HK-2 (cell line): ENCODE measurements at regions not wholly inside any gene's neighbourhood (a gene's known extent, or its start where the extent isn't known, plus 50 kb on each side); places are given as distances from the start of the nearest gene placed in this dataset.

Source experiments
- DNase-seq: peaks from one replicate; pipeline ENCODE4 v3.0.0-alpha.2; 2018; ENCODE audit not compliant: unreplicated experiment

DNA sequence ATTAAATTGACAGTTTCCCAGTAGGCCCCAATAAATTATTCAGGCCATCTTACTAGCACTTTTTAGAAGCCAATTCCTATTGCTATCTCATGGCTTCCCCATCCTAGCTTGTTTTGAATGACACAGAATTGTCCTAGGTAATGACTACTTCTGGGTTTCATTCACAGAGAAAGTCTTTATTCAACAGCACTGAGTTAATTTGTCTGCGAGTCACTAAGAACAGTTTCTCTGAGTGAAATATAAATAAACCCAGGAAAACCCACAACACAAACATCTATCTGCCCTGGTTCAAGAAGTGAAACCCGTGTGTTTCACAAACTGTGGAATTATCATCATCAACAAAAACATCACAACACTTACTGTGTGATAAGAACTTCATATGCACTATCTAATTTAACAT lies 1366.8 kb downstream of the EPHA7 start:
- no peak for DNase-seq

DNA sequence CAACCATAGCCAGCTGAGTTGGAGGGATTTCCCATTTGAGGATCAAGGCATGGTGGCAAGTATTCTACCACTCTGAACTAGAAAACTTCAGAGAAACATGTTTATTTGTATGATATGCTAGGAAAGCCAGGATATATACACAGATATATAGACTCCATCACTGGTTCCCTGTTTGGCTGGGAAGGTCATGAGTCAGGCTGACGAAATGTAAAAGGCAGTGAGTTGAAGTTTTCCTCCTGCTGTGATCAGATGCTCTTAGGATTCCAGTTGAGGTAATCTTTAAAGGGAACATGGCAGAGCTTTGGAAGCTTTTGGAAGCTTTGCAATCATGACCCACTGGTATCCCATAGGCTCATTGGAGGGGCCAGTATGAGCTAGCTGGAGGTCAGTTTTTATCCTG lies 1369.1 kb downstream of the EPHA7 start:
- no peak for DNase-seq

DNA sequence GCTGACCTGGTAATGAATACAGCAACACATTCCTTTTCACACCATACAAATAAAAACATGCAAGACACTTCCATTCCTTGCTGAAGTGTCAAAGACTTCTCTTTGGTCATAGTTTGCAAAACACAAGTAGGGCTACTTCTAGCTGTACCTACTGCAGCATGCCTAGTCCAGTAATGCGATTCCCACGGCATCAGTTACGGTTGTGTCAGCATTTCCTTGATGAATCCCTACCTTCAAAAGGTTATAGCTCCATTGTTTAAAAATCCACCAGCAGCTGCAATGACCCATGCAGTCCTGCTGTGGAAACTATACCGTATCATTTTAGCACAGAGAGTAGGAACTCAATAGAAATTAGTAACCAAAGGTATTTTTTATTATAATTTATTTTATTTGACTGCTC lies 1371.5 kb downstream of the EPHA7 start:
- DNase-seq: no peak

DNA sequence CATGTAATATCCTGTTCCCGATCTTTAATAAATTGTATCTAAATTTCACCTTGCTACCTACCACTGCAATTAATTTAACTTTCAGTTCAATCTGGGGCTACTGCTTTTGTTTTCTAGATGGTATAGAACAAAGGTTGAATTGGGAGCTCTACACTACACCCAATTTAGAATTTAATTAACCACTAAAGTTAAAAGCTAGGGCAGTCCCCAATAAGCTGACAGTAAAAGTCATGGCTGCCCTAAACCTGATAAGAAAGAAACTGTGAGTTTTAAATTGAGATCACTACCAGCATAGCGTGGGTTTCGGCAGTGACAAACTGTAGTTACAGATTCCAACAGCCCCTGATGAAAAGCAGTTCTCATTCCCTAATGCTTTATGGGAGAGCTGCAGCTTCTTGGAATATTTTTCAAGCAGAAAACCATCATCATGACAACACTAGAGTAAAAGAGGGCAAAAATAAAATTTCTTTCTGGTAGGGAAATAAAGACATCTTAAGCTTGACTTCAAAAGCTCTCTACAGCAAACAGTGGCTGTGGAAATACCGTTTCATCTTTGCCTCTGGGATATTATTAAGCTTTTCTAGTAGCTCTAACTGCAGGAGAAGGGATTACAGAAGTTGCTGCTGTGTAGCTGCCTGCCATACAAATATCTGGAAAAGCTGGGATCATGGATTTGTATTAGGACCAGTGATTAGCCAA lies 1372.1 kb downstream of the EPHA7 start:
- no peak for DNase-seq

DNA sequence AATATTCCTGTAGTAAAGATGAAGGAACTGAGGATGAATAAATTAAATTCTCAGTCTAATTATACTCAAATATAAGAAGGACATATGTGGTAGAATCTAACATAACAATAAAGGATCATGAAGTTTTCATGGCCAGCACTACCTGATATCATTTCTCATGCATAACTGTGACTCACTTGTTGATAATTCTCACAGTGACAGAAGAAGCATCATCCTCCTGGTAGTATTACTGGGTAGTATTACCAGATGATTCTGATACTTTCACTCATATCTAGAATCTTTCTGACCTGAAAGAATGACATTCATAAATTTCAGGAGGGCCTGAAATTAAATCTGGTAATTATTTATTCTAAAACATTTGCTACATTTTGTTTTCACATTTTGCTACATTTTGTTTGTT lies 1375.0 kb downstream of the EPHA7 start:
- DNase-seq: no peak

DNA sequence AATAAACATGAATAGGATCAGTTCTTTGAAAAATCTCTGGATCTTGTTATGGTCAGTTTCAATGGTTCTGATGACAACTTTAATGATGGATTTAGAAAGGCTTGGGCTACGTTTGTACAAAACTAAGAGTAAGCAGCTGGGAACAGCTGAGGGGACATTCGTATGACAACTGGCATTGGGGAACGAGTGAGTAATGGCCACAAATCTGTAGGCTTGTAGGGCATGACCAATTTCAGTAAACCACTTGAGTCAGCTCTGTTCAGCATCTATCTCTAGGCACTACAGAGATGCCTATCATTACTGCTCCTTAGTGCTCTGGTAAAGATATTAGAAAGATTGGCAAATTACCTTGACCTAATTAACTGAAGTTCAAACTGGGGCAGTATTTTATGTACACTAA lies 1375.6 kb downstream of the EPHA7 start:
- no peak for DNase-seq

DNA sequence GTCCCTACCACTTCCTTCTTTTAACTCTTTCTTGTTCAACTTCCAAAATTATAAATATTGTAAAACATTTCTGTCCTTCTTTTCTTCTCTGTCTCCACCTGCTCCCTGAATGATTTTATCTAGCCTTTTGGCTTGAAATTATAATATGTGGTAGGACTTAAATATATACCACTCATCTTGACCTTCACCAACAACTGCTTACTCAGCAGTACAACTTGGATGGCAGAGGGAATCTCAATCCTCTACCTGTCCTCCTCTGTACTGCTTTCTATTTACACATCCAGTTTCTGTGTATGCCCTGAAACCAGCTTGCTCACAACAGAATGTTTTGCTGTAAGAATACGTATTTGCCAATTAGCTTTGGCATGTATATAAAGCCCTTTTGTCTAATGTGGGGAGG lies 1392.5 kb downstream of the EPHA7 start:
- no peak for DNase-seq

DNA sequence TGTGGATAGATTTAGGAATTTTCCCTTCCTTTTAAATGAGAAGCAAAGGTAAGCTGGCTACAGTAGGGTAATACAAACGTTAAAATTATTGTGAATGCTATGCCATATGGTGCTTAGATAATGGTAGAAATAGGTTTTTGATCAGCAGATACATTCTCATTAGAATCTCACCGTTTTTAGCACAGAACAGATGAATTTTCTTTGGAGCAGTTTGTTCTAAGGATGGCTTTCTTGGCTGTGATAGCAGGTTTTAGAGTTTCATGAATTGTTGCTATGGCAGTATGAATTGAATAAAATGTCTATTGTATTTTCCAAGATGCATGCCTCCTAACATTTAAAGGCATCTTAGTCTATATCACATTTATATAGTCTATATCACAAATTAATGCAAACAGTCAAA lies 1394.5 kb downstream of the EPHA7 start:
- no peak for DNase-seq

DNA sequence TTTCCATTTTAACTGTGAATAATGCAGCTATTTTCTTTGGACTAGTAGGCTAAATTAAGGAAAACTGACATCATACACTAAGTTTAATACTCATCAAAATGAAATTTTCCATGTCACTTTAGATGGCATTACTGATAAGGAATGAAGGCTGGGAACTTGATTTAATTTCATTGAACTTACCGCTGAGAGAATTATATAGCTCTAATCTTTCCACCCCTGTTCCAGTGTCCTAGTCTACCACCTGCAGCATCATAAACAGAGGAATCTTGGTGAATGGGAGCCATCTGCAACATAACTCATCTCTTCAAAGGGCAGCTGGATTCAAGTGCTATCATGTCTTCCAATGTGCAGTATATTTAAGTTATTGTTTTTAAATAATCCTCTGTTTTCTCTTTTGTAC lies 1395.2 kb downstream of the EPHA7 start:
- no peak for DNase-seq

DNA sequence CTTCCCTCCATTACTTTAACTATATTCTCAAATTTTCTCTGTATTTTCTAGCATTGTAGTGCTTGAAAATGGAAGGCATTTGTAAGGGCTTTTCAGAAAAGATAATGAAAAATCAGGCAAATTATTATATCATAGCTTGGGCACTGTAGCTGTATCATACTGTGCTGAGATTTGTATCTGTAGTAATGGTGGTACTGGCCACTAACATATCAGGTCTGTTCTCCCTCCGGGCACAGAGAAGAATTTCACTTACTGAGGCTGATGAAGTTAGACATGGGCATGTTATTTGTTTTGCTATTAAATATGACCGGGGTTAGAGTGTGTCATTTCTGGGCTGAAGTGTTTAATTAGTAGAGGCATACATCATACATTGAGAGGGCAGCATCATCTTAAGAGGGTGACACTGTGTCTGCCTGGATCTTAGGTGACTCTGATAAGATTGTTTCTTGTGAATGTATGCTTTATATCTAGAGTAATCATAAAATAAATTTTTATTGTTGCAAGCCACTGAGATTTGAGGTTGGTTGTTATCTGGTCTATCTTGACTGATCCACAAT lies 1395.9 kb downstream of the EPHA7 start:
- no peak for DNase-seq

DNA sequence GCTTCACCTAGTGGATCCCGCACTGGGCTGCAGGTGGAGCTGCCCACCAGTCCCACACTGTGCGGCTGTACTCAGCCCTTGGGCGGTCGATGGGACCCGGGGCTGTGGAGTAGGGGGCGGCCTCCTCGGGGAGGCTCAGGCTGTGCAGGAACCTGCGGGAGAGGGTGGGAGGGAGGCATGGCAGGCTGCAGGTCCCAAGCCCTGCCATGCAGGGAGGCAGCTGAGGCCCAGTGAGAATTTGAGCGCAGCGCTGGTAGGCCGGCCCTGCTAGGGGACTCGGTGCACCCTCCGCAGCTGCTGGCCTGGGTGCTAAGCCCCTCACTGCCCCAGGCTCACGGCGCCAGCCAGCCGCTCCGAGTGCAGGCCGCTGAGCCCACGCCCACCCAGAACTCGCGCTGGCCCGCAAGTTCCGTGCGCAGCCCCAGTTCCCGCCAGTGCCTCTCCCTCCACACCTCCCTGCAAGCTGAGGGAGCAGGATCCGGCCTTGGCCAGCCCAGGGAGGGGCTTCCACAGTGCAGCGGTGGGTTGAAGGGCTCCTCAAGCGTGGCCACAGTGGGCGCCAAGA lies 1407.6 kb downstream of the EPHA7 start:
- DNase-seq: no peak

DNA sequence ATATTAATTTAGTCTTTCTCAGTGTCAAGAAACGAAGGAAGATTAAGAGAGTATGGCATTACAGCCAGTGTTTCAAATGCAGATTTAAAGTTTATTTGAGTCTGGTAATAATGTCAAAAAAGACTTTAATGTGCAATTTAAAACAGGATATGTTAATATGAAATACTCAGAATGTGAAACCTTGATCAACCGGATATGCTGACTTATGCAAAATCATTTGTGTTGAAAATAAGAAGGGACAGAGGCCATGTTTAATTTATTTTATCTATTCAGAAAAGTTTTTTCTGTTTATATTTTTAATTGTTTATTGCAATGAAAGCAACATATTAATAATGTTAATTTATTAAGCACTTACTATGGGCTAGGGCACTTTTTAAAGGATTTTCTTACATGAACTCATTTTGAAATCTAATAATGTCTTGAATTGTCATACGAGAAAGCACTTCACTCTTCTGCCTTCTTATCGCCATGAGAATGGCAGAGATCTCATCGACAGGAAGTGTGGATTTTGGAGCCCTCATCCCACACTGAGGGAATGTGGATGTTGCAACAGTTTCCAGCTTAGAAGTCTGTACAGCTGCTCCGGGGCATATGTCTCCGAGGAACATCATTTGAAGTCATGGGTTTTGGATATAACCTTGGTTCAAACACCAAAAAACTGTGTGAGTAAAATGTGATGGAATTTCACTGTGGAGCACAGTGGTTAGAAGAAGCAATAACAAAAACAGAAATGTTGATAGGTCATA lies 1410.4 kb downstream of the EPHA7 start:
- DNase-seq: no peak

DNA sequence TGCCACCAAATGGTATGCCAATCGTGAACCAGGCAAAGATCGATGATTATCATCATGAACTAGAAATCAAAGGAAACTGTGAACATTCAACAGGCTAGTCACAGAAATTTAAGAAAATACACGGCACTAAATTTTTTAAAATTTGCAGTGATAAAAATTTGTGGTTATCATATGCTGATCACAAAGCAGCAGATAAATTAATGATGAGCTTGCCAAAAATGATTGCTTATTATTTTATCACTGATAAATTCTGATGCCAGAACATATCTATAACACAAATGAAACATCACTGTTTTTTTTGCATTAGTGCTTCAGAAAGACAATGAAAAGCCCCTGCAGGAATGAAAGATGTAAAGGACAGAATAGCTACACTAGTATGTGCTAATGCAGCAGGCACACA lies 1413.2 kb upstream of the MAP3K7 start:
- DNase-seq: no peak

DNA sequence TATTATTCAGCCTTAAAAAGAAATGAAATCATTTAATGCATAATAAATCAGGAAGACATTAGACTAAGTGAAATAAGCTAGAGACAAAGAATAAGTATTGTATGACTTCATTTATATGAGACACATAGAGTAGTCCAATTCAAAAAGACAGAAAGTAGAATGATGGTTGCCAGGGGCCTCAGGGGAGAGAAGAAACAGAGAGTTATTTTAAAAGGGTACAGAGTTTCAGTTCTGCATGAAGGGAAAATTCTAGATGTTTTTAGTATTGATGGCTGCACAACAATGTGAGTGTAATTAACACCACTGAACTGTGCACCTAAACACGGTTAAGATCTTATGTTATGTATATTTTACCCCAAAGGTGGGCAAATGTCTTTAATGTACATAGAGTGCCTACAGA lies 1407.9 kb upstream of the MAP3K7 start:
- no peak for DNase-seq

DNA sequence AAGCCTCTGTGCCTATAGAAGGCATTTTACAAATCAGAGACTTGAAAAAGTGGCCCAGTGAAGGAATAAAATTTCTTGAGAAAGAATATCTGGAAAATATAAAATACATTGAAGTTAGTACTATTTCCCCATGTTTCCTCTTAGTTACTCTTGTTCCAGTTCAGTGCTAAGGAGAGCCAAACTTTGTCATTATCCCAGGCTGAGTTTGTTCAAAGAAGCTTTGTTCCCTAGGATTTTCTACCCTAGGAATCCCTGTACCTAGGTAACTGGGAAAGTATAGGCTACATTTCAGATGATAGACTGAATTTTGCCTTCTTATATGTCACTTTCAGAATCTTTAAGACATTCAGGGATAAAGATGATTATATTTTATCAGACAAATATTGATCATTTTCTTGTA lies 1395.7 kb upstream of the MAP3K7 start:
- no peak for DNase-seq

DNA sequence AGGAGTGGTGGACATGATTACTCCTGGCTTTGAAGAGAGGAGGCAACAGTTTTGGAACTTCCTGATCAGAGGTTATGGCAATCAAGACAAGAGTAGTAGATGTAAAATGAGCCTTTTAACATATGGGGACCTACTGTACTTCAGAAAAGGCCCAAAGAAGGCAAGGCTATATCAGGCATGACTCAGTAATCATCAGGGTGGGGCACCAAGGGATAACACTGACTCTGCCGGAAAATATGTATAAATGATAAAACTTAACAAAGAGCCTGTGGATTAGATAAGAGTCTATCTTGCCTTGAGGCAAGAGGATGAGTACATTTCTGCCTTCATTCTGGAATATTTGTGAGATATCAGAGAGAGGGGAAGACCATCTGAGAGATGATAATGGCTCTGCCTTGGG lies 1389.9 kb upstream of the MAP3K7 start:
- no peak for DNase-seq

DNA sequence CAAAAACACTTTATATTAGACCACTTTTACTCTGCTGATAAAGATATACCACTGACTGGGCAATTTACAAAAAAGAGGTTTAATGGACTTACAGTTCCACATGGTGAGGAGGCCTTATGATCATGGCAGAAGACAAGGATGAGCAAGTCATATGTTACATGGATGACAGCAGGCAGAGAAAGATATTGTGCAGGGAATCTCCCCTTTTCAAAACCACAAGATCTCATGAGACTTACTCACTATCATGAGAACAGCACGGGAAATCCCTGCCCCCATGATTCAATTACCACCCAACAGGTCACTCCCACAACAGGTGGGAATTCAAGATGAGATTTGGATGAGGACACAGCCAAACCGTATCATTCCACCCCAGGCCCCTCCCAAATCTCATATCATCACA lies 1383.8 kb upstream of the MAP3K7 start:
- no peak for DNase-seq

DNA sequence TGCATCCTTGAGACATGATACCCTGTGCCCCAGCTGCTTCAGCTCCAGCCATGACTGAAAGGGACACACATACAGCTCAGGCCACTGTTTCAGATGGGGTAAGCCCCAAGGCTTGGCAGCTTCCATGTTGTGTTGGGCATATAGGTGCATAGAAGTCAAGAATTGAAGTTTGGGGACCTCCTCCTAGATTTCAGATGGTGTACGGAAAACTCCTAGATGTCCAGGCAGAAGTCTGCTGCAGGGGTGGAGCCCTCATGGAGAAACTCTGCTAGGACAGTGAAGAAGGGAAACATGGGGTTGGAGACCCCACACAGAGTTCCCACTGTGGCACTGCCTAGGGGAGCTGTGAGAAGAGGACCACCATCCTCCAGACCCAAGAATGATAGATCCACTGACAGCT lies 1379.0 kb upstream of the MAP3K7 start:
- no peak for DNase-seq

DNA sequence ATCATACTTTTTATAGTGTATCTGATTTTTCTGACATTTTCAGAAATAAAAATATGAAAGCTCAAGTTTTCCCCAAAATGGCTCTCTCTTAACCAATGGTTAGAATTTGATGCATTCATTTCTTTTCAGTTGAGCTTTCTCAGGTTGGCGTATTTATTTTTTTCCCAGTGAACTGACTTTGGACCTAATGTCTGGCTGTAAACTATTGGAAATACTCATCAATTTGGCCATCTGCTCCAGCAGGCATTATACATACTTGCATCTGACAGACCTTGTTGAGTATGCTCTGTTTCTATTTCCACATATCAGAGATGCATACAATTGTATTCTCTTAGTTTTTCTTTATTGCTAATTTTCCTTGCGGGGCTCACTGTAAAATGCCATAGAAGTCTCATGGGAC lies 1374.8 kb upstream of the MAP3K7 start:
- no peak for DNase-seq

DNA sequence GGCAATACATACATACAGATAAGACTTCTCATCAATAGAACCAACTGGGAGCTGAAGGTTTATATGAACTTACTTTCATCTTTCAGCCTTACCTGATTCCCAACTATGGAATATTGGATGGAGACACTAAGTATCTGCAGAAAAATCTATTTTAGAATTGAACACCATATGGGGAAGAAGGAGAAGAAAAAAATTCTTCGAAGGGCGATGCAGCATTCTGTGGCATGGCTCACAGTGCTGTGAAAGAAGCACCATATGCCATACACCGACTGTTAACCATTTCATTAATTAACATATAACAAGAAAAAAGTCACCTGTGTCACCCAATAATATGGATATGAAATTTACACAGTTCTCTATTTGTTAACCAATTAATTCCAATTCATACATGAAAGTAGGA lies 1374.4 kb upstream of the MAP3K7 start:
- DNase-seq: no peak

DNA sequence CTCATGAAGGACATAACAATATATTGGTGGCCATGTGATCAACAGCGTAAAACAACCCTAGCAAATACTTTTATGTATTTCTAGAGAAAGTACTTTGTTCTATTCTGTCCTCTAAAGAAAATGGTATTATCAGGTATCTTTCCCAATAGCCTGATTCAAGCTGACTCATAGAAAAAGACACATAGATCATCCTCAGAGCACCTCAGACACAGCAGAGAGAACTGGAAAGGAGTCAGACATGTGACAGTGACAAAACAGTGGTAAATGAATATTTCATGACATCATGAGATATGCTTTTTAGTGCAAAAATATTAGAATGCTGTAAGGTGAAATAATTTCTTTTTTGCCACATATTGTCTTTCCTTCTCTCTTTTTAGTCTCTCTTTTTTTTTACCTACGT lies 1355.0 kb upstream of the MAP3K7 start:
- DNase-seq: no peak

DNA sequence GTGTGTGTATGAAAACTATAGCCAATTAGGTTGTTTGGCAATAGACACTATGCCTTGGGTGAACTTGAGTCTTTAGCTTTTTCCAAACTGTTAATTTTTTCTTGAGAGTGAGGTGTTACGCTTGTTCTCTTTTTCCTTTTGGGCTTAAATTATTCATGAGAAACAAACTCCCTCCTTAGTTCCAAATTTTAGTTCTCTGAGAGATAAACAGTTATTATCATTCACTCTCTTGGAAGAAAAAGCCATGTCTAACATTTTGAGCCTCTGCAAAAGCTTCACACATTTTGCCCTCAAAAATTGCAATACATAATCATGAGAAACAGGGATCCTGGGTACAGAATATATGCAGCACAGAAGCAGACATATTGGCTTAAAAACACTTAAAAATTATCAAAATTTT lies 1353.9 kb upstream of the MAP3K7 start:
- no peak for DNase-seq

DNA sequence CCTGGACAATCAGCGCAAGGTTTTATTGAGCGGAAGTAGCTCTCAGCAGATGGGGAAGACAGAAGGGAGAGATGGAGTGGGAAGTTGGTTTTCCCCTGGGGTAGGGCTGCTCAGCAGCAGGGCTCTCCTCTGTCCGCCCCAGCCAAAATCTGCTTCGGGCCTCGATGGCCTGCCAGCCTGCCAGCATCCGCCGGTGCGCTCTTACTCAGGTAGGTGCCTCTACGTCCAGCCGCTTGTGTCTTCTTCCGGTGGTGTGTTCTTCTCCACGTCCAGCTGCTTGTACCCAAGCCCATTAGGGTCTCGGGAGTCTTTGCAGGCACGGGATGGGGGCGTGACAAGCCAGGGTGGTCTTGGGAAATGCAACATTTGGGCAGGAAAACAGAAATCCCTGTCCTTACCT lies 1340.0 kb upstream of the MAP3K7 start:
- no peak for DNase-seq
